ENCODE measurements at regions not wholly inside any gene's neighbourhood (a gene's known extent, or its start where the extent isn't known, plus 50 kb on each side); places are given as distances from the start of the nearest gene placed in this dataset.

- Histone ChIP-seq H3K27ac (no peak overlapping the region), H3K9me3 (no peaks in the 10 kb centered on the region), H3K27me3 (no peaks in the 10 kb centered on the region), H3K4me1 (ENCODE audit: control insufficient read depth in 1 of 2, insufficient read depth in 1 of 2, low read depth in 1 of 2, low read length in 1 of 2) (no peaks in the 10 kb centered on the region), H3K4me3 (ENCODE audit: low read depth in 1 of 2, low read length in 1 of 2) (no peak overlapping the region), H3K36me3 (no peaks in the 10 kb centered on the region)
- TF ChIP-seq CTCF (IDR thresholded peaks at IDR 0.05), result no peak
These were observed 217.0 kb upstream of the MGAT4C start for GRCh38 chr12:86473231-86473630.

GRCh38 chr12:86456776-86457175 is 200.6 kb upstream of the MGAT4C start:
- Histone ChIP-seq H3K4me1 (ENCODE audit: control insufficient read depth in 1 of 2, insufficient read depth in 1 of 2, low read depth in 1 of 2, low read length in 1 of 2) (no peaks in the 10 kb centered on the region), H3K4me3 (ENCODE audit: low read depth in 1 of 2, low read length in 1 of 2) (no peak overlapping the region), H3K27ac (no peak overlapping the region), H3K27me3 (no peaks in the 10 kb centered on the region), H3K36me3 (no peaks in the 10 kb centered on the region), H3K9me3 (no peaks in the 10 kb centered on the region)
- TF ChIP-seq CTCF (IDR thresholded peaks at IDR 0.05), result no peak

GRCh38 chr12:86456241-86456640 is 200.1 kb upstream of the MGAT4C start:
- Histone ChIP-seq H3K27me3 (no peaks in the 10 kb centered on the region), H3K4me3 (ENCODE audit: low read depth in 1 of 2, low read length in 1 of 2) (no peak overlapping the region), H3K9me3 (no peaks in the 10 kb centered on the region), H3K36me3 (no peaks in the 10 kb centered on the region), H3K27ac (no peak overlapping the region), H3K4me1 (ENCODE audit: control insufficient read depth in 1 of 2, insufficient read depth in 1 of 2, low read depth in 1 of 2, low read length in 1 of 2) (no peaks in the 10 kb centered on the region)
- no peak for TF ChIP-seq CTCF (IDR thresholded peaks at IDR 0.05)

GRCh38 chr12:86445356-86445755 is 189.2 kb upstream of the MGAT4C start:
- Histone ChIP-seq H3K27me3 (no peaks in the 10 kb centered on the region), H3K27ac (no peak overlapping the region), H3K9me3 (no peaks in the 10 kb centered on the region), H3K4me3 (ENCODE audit: low read depth in 1 of 2, low read length in 1 of 2) (no peak overlapping the region), H3K4me1 (ENCODE audit: control insufficient read depth in 1 of 2, insufficient read depth in 1 of 2, low read depth in 1 of 2, low read length in 1 of 2) (no peaks in the 10 kb centered on the region), H3K36me3 (no peaks in the 10 kb centered on the region)
- TF ChIP-seq CTCF (IDR thresholded peaks at IDR 0.05), result no peak

- H3K27me3 ChIP-seq, result no peaks in the 10 kb centered on the region
- no peak overlapping the region for H3K27ac ChIP-seq
- no peak for TF ChIP-seq CTCF (IDR thresholded peaks at IDR 0.05)
- no peak overlapping the region for H3K4me3 ChIP-seq (ENCODE audit: low read depth in 1 of 2, low read length in 1 of 2)
- no peaks in the 10 kb centered on the region for H3K4me1 ChIP-seq (ENCODE audit: control insufficient read depth in 1 of 2, insufficient read depth in 1 of 2, low read depth in 1 of 2, low read length in 1 of 2)
- H3K9me3 ChIP-seq, result peaks cover 9% of the 10 kb centered on the region
- no peaks in the 10 kb centered on the region for H3K36me3 ChIP-seq
These were observed 178.9 kb upstream of the MGAT4C start for GRCh38 chr12:86435053-86435452.

- no peaks in the 10 kb centered on the region for H3K27me3 ChIP-seq
These were observed 173.6 kb upstream of the MGAT4C start for GRCh38 chr12:86429824-86430223.

More at GRCh38 chr12:86429824-86430223, 173.6 kb upstream of the MGAT4C start:
- no peaks in the 10 kb centered on the region for H3K4me1 ChIP-seq (ENCODE audit: control insufficient read depth in 1 of 2, insufficient read depth in 1 of 2, low read depth in 1 of 2, low read length in 1 of 2)
- H3K4me3 ChIP-seq (ENCODE audit: low read depth in 1 of 2, low read length in 1 of 2), result no peak overlapping the region
- no peak overlapping the region for H3K27ac ChIP-seq
- peaks cover 9% of the 10 kb centered on the region for H3K9me3 ChIP-seq
- TF ChIP-seq CTCF (IDR thresholded peaks at IDR 0.05), result no peak
- H3K36me3 ChIP-seq, result no peaks in the 10 kb centered on the region
